Ramos (cell line): ENCODE measurements at regions not wholly inside any gene's neighbourhood (a gene's known extent, or its start where the extent isn't known, plus 50 kb on each side); places are given as distances from the start of the nearest gene placed in this dataset.
"Not testable (repeated sequence)": the region's sequence is repeated elsewhere in the genome, so short reads cannot be mapped to it uniquely, and the experiment has no call there.

Experiments used
- in situ Hi-C: fragments of 300-500 bp; cut with MboI; formaldehyde crosslinking; loops from one replicate; pipeline ENCODE4 v1.14.3; 2022; ENCODE audit warnings: low sequenced_read_pairs; ENCODE audit not compliant: unreplicated experiment

- in situ Hi-C loops: no loop called here
These were observed 125.6 kb downstream of the CCDC71L start for GRCh38 chr7:106535234-106535932.

- in situ Hi-C loops: no loop called here
These were observed 126.6 kb downstream of the CCDC71L start for GRCh38 chr7:106534271-106534846.

- in situ Hi-C loops: not testable (repeated sequence)
These were observed 130.8 kb downstream of the CCDC71L start for GRCh38 chr7:106530183-106530582.

- in situ Hi-C loops: not testable (repeated sequence)
These were observed 134.3 kb downstream of the CCDC71L start for GRCh38 chr7:106526617-106527016.

GRCh38 chr7:106524690-106525059, 136.3 kb downstream of the CCDC71L start:
- in situ Hi-C loops: no loop called here

GRCh38 chr7:106523482-106523881, 137.5 kb downstream of the CCDC71L start:
- in situ Hi-C loops: no loop called here

- in situ Hi-C loops: no loop called here
These were observed 138.3 kb downstream of the CCDC71L start for GRCh38 chr7:106522696-106523095.

GRCh38 chr7:106521541-106521940, 139.4 kb downstream of the CCDC71L start:
- in situ Hi-C loops: no loop called here

GRCh38 chr7:106520962-106521514, 139.9 kb downstream of the CCDC71L start:
- in situ Hi-C loops: no loop called here

- in situ Hi-C loops: no loop called here
These were observed 142.0 kb downstream of the CCDC71L start for GRCh38 chr7:106518967-106519366.

- in situ Hi-C loops: no loop called here
These were observed 142.7 kb downstream of the CCDC71L start for GRCh38 chr7:106518239-106518638.

- in situ Hi-C loops: no loop called here
These were observed 143.4 kb downstream of the CCDC71L start for GRCh38 chr7:106517508-106517907.

GRCh38 chr7:106515321-106515720, 145.6 kb downstream of the CCDC71L start:
- in situ Hi-C loops: no loop called here

- in situ Hi-C loops: no loop called here
These were observed 146.1 kb downstream of the CCDC71L start for GRCh38 chr7:106514881-106515280.

- in situ Hi-C loops: no loop called here
These were observed 148.7 kb downstream of the CCDC71L start for GRCh38 chr7:106512217-106512616.

- in situ Hi-C loops: no loop called here
These were observed 156.3 kb downstream of the CCDC71L start for GRCh38 chr7:106504645-106505044.

- in situ Hi-C loops: no loop called here
These were observed 156.8 kb downstream of the CCDC71L start for GRCh38 chr7:106504207-106504606.

- in situ Hi-C loops: no loop called here
These were observed 157.3 kb downstream of the CCDC71L start for GRCh38 chr7:106503626-106504025.

GRCh38 chr7:106501605-106502580, 159.1 kb downstream of the CCDC71L start:
- in situ Hi-C loops: no loop called here

GRCh38 chr7:106499897-106500296, 161.1 kb downstream of the CCDC71L start:
- in situ Hi-C loops: no loop called here

- in situ Hi-C loops: not testable (repeated sequence)
These were observed 163.0 kb downstream of the CCDC71L start for GRCh38 chr7:106498005-106498404.
